ENCODE measurements at regions not wholly inside any gene's neighbourhood (a gene's known extent, or its start where the extent isn't known, plus 50 kb on each side); places are given as distances from the start of the nearest gene placed in this dataset.

GRCh38 chr5:61230492-61230891 lies 68.2 kb upstream of the SMIM15 start:
- CTCF ChIA-PET, result no interaction called here
- in situ Hi-C loops (cut with HindIII; ENCODE audit: low pct_unique_long_range_greater_than_20kb, low sequenced_read_pairs), result no loop called here

GRCh38 chr5:61231813-61232212 lies 69.5 kb upstream of the SMIM15 start:
- H3K27me3 ChIP-seq (ENCODE audit: control insufficient read depth, insufficient read depth, low read length), result no peaks in the 10 kb centered on the region
- no TSS peak for BruUV-seq (replicated peaks)
- H3K4me1 ChIP-seq (ENCODE audit: control insufficient read depth, insufficient read depth, low read length), result 0 out of 2 replicates have a peak, but pooled peaks cover 4% of the 10 kb centered on the region
- H3K27ac ChIP-seq (ENCODE audit: low read length), result no peak overlapping the region
- ATAC-seq, result no peak
- in situ Hi-C loops (cut with HindIII; ENCODE audit: low pct_unique_long_range_greater_than_20kb, low sequenced_read_pairs), result no loop called here
- ChIA-PET POLR2A (no interaction called here), CTCF (no interaction called here)
- TF ChIP-seq CTCF (IDR thresholded peaks at IDR 0.05), result no peak
- no peak for TF ChIP-seq SIN3A (IDR thresholded peaks at IDR 0.05; ENCODE audit: borderline replicate concordance, insufficient read depth, low read depth, low read length)
- no peak for TF ChIP-seq REST (IDR thresholded peaks at IDR 0.05; ENCODE audit: insufficient read depth in 1 of 2, low read depth in 2 of 2, low read length in 1 of 2)
- TF ChIP-seq TCF7L2 (IDR thresholded peaks at IDR 0.05; ENCODE audit: low read depth, low read length), result no peak
- no peak for TF ChIP-seq POLR2AphosphoS5 (IDR thresholded peaks at IDR 0.05; ENCODE audit: low read depth, low read length)
- H3K4me3 ChIP-seq (ENCODE audit: low read depth in 2 of 2, low read length in 2 of 2), result no peak overlapping the region
- H3K36me3 ChIP-seq (ENCODE audit: control insufficient read depth, insufficient read depth, low read length), result no peaks in the 10 kb centered on the region
- DNase-seq (ENCODE audit: low read depth, low spot score), result no peak
- no peaks in the 10 kb centered on the region; the same call in 1 of the 2 replicates for H3K9me3 ChIP-seq (ENCODE audit: control insufficient read depth, insufficient read depth, low read depth, low read length)
- intact Hi-C loops (cut with micrococcal nuclease; ENCODE audit: unreplicated experiment), result no loop called here

More at GRCh38 chr5:61230492-61230891, 68.2 kb upstream of the SMIM15 start:
- no TSS peak for BruUV-seq (replicated peaks)
- no peak for DNase-seq (ENCODE audit: low read depth, low spot score)
- Histone ChIP-seq H3K27ac (ENCODE audit: low read length) (no peak overlapping the region), H3K4me3 (ENCODE audit: low read depth in 2 of 2, low read length in 2 of 2) (no peak overlapping the region), H3K36me3 (ENCODE audit: control insufficient read depth, insufficient read depth, low read length) (no peaks in the 10 kb centered on the region), H3K9me3 (ENCODE audit: control insufficient read depth, insufficient read depth, low read depth, low read length) (no peaks in the 10 kb centered on the region; the same call in 1 of the 2 replicates), H3K27me3 (ENCODE audit: control insufficient read depth, insufficient read depth, low read length) (no peaks in the 10 kb centered on the region), H3K4me1 (ENCODE audit: control insufficient read depth, insufficient read depth, low read length) (0 out of 2 replicates have a peak, but pooled peaks cover 4% of the 10 kb centered on the region)
- POLR2A ChIA-PET, result interaction anchor here (0.7 kb wide), 1 partner anchor 100 kb away, joined by 3 read pairs; no protein-coding TSS in a partner anchor
- intact Hi-C loops (cut with micrococcal nuclease; ENCODE audit: unreplicated experiment), result no loop called here
- ATAC-seq, result no peak
- TF ChIP-seq POLR2AphosphoS5 (IDR thresholded peaks at IDR 0.05; ENCODE audit: low read depth, low read length), result no peak
- no peak for TF ChIP-seq CTCF (IDR thresholded peaks at IDR 0.05)
- no peak for TF ChIP-seq REST (IDR thresholded peaks at IDR 0.05; ENCODE audit: insufficient read depth in 1 of 2, low read depth in 2 of 2, low read length in 1 of 2)
- no peak for TF ChIP-seq SIN3A (IDR thresholded peaks at IDR 0.05; ENCODE audit: borderline replicate concordance, insufficient read depth, low read depth, low read length)
- TF ChIP-seq TCF7L2 (IDR thresholded peaks at IDR 0.05; ENCODE audit: low read depth, low read length), result no peak
